Inflammatory macrophage (primary cell): ENCODE measurements at regions not wholly inside any gene's neighbourhood (a gene's known extent, or its start where the extent isn't known, plus 50 kb on each side); places are given as distances from the start of the nearest gene placed in this dataset.

Source experiments
- DNase-seq, 2 donors: peaks; one replicate each; pipeline ENCODE4 v3.0.0-alpha.2; 2020 to 2022

- DNase-seq, result no peak
Observed at GRCh38 chr10:57506414-57507094, 761.1 kb downstream of the IPMK start.

- DNase-seq, result no peak
Observed at GRCh38 chr10:57494486-57494885, 773.2 kb downstream of the IPMK start.

GRCh38 chr10:57482259-57482658 lies 785.4 kb downstream of the IPMK start:
- DNase-seq, result no peak

- DNase-seq, result no peak
Observed at GRCh38 chr10:57472823-57473619, 794.7 kb downstream of the IPMK start.

- no peak for DNase-seq
Observed at GRCh38 chr10:57468894-57469432, 798.7 kb downstream of the IPMK start.

GRCh38 chr10:57465155-57465554 lies 802.5 kb downstream of the IPMK start:
- DNase-seq, result no peak

- DNase-seq, result no peak
Observed at GRCh38 chr10:57460540-57460939, 807.2 kb downstream of the IPMK start.

GRCh38 chr10:57457972-57458512 lies 809.7 kb downstream of the IPMK start:
- no peak for DNase-seq

- DNase-seq, result no peak
Observed at GRCh38 chr10:57430376-57430775, 837.3 kb downstream of the IPMK start.

- DNase-seq, result no peak
Observed at GRCh38 chr10:57420881-57421280, 846.8 kb downstream of the IPMK start.

GRCh38 chr10:57418476-57418875 lies 849.2 kb downstream of the IPMK start:
- DNase-seq, result no peak

GRCh38 chr10:57395923-57396322 lies 871.8 kb downstream of the IPMK start:
- DNase-seq, result no peak

- no peak for DNase-seq
Observed at GRCh38 chr10:57367412-57367811, 900.3 kb downstream of the IPMK start.

GRCh38 chr10:57362811-57363210 lies 904.9 kb downstream of the IPMK start:
- no peak for DNase-seq

GRCh38 chr10:57353403-57354003 lies 914.2 kb downstream of the IPMK start:
- DNase-seq, result no peak

GRCh38 chr10:57351076-57351475 lies 916.6 kb downstream of the IPMK start:
- DNase-seq, result no peak

GRCh38 chr10:57341294-57341693 lies 926.4 kb downstream of the IPMK start:
- DNase-seq, result no peak

GRCh38 chr10:57338823-57339558 lies 928.7 kb downstream of the IPMK start:
- DNase-seq, result peak; percentile 17 to 33

GRCh38 chr10:57336865-57337264 lies 930.8 kb downstream of the IPMK start:
- DNase-seq, result no peak

GRCh38 chr10:57336341-57336740 lies 931.4 kb downstream of the IPMK start:
- DNase-seq, result no peak

- DNase-seq, result no peak
Observed at GRCh38 chr10:57334523-57334922, 933.2 kb downstream of the IPMK start.

GRCh38 chr10:57333880-57334279 lies 933.8 kb downstream of the IPMK start:
- no peak for DNase-seq
